Erythroblast (primary cell): ENCODE measurements at regions not wholly inside any gene's neighbourhood (a gene's known extent, or its start where the extent isn't known, plus 50 kb on each side); places are given as distances from the start of the nearest gene placed in this dataset.

Experiments used
- GATA1 ChIP-seq: IDR thresholded peaks from 2 replicates; pipeline ENCODE4 v1.6.1; 2011; ENCODE audit warnings: low read depth, mild to moderate bottlenecking, control low read depth, low read length, moderate library complexity
- POLR2A ChIP-seq: IDR thresholded peaks from 2 replicates; pipeline ENCODE4 v1.6.1; 2011; ENCODE audit warnings: mild to moderate bottlenecking, low read length

- TF ChIP-seq POLR2A = no peak
- no peak for TF ChIP-seq GATA1
Measured at GRCh38 chr2:177010861-177011260, 201.7 kb upstream of the HNRNPA3 start.
